ENCODE measurements at regions not wholly inside any gene's neighbourhood (a gene's known extent, or its start where the extent isn't known, plus 50 kb on each side); places are given as distances from the start of the nearest gene placed in this dataset.

DNA sequence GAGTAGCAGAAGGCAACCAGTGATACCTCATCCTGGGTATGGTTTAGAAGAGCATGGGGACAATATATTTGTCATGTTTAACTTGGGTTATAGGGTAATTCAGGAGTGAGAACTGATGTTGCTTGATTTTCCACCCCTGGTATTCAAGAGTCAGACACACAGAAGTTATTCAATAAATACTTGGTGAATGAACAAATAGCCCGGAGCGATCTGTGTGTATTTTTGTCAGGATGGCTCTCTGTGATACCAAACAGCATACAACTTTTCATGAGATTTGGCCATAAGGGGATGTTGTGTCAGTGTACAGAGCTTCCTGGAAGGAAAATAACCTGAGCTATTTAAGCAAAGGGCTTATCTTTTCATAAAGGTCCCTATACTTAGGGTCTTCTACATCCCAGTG lies 270.2 kb upstream of the C1orf87 start:
- no peaks in the 10 kb centered on the region for H3K27me3 ChIP-seq
- H3K36me3 ChIP-seq: no peaks in the 10 kb centered on the region
- H3K9me3 ChIP-seq: no peaks in the 10 kb centered on the region
- no peak for DNase-seq
- H3K4me3 ChIP-seq (ENCODE audit: low read depth, low read length): no peak overlapping the region
- TF ChIP-seq, protein P1, sequence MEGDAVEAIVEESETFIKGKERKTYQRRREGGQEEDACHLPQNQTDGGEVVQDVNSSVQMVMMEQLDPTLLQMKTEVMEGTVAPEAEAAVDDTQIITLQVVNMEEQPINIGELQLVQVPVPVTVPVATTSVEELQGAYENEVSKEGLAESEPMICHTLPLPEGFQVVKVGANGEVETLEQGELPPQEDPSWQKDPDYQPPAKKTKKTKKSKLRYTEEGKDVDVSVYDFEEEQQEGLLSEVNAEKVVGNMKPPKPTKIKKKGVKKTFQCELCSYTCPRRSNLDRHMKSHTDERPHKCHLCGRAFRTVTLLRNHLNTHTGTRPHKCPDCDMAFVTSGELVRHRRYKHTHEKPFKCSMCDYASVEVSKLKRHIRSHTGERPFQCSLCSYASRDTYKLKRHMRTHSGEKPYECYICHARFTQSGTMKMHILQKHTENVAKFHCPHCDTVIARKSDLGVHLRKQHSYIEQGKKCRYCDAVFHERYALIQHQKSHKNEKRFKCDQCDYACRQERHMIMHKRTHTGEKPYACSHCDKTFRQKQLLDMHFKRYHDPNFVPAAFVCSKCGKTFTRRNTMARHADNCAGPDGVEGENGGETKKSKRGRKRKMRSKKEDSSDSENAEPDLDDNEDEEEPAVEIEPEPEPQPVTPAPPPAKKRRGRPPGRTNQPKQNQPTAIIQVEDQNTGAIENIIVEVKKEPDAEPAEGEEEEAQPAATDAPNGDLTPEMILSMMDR (IDR thresholded peaks at IDR 0.05; ENCODE audit: low read depth, low read length): no peak
- no peaks in the 10 kb centered on the region for H3K4me1 ChIP-seq

DNA sequence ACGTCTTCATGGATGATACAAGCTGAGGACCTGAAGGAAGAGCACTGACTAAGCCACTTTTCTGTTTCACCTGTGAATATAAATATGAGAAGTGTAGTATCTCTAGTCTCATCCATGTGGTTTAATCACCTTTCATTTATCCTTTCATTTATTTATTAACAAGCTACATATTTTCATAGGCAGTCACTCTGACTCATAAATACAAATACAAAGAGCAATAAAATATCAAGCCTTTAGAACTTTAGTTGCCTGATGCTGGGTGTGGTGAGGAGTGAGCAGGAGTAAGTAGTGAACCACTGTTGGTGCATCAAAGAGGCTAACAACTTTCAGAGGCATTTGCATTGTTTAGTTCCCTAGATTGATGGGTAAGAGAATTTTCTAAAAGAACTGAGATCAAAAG lies 269.0 kb upstream of the C1orf87 start:
- Histone ChIP-seq H3K4me1 (no peaks in the 10 kb centered on the region), H3K4me3 (ENCODE audit: low read depth, low read length) (no peak overlapping the region), H3K9me3 (no peaks in the 10 kb centered on the region), H3K36me3 (no peaks in the 10 kb centered on the region), H3K27me3 (no peaks in the 10 kb centered on the region)
- TF ChIP-seq, protein P1 (IDR thresholded peaks at IDR 0.05; ENCODE audit: low read depth, low read length): no peak
- no peak for DNase-seq

DNA sequence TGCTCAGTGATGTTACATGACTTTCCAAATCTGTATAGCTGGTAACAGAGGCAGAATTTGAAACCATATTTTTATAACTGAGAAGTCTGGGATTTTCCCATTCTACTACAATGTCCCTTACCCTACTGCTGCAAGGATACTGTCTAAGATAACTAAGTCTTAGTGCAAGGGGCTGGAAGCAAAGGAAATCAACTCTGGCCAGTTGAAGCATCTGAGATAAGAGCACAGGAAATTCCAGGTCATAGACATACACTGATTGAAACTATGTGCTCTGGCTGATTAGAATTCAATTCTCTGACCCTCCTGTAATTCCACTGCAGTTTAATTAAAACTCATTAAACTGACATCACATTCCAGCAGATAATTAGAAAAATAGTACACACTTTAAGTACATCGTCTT lies 267.7 kb upstream of the C1orf87 start:
- H3K4me1 ChIP-seq: no peaks in the 10 kb centered on the region
- no peaks in the 10 kb centered on the region for H3K27me3 ChIP-seq
- no peaks in the 10 kb centered on the region for H3K36me3 ChIP-seq
- DNase-seq: no peak
- H3K9me3 ChIP-seq: no peaks in the 10 kb centered on the region
- no peak overlapping the region for H3K4me3 ChIP-seq (ENCODE audit: low read depth, low read length)
- TF ChIP-seq, protein P1 (IDR thresholded peaks at IDR 0.05; ENCODE audit: low read depth, low read length): no peak

DNA sequence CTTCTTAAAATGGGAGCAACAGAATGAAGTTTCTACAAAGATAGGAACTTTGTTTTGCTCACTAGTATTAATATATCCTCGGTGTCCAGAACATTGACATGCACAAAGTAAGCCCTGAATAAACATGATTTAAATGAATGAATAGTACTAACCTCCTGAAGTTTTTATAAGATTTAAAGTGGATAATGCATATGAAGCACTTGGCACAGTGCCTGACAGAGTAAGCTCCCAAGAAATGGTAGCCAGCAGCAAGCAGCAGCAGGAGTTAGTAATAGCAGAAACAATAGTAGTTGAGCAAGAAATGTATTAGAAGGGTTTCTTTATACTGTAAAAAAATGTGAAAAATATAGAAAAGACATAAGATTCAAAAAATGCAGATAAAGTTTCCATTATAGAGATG lies 258.1 kb upstream of the C1orf87 start:
- H3K9me3 ChIP-seq: no peaks in the 10 kb centered on the region
- DNase-seq: no peak
- no peaks in the 10 kb centered on the region for H3K27me3 ChIP-seq
- no peak overlapping the region for H3K4me3 ChIP-seq (ENCODE audit: low read depth, low read length)
- H3K36me3 ChIP-seq: no peaks in the 10 kb centered on the region
- H3K4me1 ChIP-seq: no peaks in the 10 kb centered on the region
- TF ChIP-seq, protein P1 (IDR thresholded peaks at IDR 0.05; ENCODE audit: low read depth, low read length): no peak

DNA sequence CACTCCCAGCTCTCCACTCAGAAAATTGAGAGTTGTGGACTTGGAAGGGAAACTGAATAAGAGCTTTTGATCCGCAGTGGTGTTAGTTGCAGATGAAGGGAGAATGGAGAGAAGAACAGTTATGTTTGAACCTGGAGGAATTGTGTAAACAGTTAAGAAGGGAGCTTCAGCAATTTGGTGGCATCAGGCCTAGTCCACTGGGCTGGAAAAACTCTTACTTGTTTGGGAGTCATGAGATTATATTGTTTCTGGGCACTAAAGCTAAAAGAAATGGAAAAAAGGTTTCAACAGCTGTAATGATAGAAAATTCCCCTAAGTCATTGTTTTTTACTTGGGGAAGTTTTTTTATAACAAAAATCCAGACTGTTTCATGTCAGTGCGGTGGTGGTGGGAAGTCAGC lies 256.1 kb upstream of the C1orf87 start:
- no peaks in the 10 kb centered on the region for H3K9me3 ChIP-seq
- TF ChIP-seq, protein P1 (IDR thresholded peaks at IDR 0.05; ENCODE audit: low read depth, low read length): no peak
- no peak for DNase-seq
- H3K36me3 ChIP-seq: no peaks in the 10 kb centered on the region
- H3K4me1 ChIP-seq: no peaks in the 10 kb centered on the region
- H3K4me3 ChIP-seq (ENCODE audit: low read depth, low read length): no peak overlapping the region
- H3K27me3 ChIP-seq: no peaks in the 10 kb centered on the region

DNA sequence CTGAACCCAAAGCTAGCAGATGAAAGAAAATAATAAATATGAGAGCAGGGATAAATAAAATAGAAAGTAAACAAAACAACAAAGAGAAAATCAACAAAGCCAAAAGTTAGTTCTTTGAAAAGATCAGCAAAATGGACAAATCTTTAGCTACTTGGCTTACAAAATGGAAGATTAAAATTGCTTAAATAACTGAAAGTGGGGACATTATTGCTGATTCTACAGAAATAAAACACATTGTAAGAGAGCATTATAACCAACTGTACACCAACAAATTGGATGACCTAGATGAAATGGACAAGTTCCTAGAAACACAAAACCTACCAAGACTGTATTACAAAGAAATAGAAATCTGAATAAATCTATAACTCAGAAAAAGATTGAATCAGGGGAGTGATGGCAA lies 238.3 kb upstream of the C1orf87 start:
- TF ChIP-seq, protein P1 (IDR thresholded peaks at IDR 0.05; ENCODE audit: low read depth, low read length): no peak
- H3K4me1 ChIP-seq: no peaks in the 10 kb centered on the region
- H3K36me3 ChIP-seq: no peaks in the 10 kb centered on the region
- DNase-seq: no peak
- no peak overlapping the region for H3K4me3 ChIP-seq (ENCODE audit: low read depth, low read length)
- H3K27me3 ChIP-seq: no peaks in the 10 kb centered on the region
- no peaks in the 10 kb centered on the region for H3K9me3 ChIP-seq
